ENCODE measurements at regions not wholly inside any gene's neighbourhood (a gene's known extent, or its start where the extent isn't known, plus 50 kb on each side); places are given as distances from the start of the nearest gene placed in this dataset.

DNA sequence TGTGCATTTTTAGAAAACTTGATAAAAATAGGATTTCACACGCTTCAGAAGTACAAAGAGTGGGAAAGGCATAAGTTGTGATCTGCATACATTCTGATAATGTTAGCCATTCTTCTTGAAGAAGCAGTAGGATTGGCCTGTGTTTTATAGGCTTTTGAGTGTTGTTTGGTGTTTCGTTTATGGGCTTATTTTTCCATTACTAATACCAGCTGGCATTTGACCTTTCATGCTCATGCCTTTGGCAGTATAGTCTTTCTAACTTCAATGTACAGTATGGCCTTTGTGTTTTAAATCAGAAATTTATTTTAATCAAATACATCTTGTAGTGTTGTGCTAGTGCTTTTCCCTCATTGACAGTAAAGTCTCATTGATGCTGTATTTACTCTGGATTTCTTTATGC lies 51.5 kb upstream of the SLC4A4 start:
- no peak for DNase-seq

DNA sequence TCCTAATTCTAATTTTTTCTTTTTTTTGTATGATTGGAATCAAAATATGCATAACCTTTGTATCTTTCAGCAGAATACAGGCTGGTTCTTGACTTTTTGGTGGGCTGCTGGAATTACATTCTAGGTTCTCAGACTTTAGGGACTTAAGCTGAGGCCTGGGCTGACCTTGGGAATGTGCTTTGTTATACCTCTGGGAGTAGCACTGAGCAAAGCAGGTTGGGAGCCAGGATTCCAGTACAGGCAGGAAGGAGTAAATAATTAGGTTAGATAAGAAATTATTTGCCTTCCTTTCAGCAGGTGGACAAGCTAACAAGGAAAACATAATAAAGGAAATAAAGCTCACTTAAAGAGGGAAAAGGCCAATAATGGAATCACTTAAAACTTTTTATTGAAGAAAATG lies 49.9 kb upstream of the SLC4A4 start:
- DNase-seq, result no peak
